ENCODE measurements at regions not wholly inside any gene's neighbourhood (a gene's known extent, or its start where the extent isn't known, plus 50 kb on each side); places are given as distances from the start of the nearest gene placed in this dataset.

DNA sequence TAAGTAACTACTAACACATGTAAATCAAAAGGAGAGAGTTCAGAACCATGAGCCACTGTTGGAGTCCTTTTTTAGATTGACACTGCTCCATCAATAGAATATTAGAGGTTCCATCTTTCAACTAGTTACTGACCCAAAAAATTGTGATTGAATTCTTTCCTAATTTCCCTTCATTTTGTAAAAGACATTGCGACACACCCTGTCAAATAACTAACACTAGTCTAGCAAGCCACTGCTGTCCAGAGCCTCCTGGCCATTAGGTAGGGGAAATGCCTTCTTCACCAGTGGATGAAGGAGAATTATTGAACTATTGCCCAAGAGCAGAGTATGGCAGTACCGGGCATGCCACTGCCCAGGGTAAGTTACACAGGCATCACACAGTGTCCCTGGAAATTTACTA, 282.3 kb downstream of the FOXA2 start:
- no peaks in the 10 kb centered on the region for H3K4me1 Mint-ChIP-seq
- peaks cover 3% of the 10 kb centered on the region for H3K9me3 Mint-ChIP-seq
- DNase-seq, result no peak
- no peak overlapping the region for H3K4me3 Mint-ChIP-seq
- no peaks in the 10 kb centered on the region for H3K27me3 Mint-ChIP-seq
- H3K36me3 Mint-ChIP-seq (ENCODE audit: low read depth), result no peaks in the 10 kb centered on the region
- H3K27ac Mint-ChIP-seq, result no peak overlapping the region
- ChIA-PET CTCF (no interaction called here), POLR2A (no interaction called here)

DNA sequence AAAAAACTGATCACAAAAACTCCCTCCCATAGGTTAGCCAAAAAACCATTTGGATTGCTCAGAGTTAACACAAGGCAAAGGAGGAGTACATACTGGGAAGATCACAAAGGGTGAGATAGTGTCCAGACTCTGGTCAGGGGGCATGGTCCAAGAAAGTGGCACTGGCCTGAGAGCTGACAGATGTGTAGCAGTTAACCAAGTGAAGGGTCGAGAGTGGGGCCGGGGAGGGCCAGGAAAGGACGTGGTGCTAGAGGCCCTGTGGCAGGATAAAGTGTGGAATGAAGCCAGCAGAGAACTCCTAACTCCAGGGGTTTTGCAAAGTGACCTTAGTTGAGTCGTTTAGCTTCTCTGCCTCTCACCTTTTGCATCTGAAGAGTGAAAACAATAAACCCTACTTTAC, 290.5 kb downstream of the FOXA2 start:
- H3K27ac Mint-ChIP-seq, result no peak overlapping the region
- no peak overlapping the region for H3K4me3 Mint-ChIP-seq
- ChIA-PET POLR2A (no interaction called here), CTCF (no interaction called here)
- DNase-seq, result no peak
- H3K4me1 Mint-ChIP-seq, result no peaks in the 10 kb centered on the region
- peaks cover 2% of the 10 kb centered on the region for H3K9me3 Mint-ChIP-seq
- H3K27me3 Mint-ChIP-seq, result no peaks in the 10 kb centered on the region
- no peaks in the 10 kb centered on the region for H3K36me3 Mint-ChIP-seq (ENCODE audit: low read depth)

DNA sequence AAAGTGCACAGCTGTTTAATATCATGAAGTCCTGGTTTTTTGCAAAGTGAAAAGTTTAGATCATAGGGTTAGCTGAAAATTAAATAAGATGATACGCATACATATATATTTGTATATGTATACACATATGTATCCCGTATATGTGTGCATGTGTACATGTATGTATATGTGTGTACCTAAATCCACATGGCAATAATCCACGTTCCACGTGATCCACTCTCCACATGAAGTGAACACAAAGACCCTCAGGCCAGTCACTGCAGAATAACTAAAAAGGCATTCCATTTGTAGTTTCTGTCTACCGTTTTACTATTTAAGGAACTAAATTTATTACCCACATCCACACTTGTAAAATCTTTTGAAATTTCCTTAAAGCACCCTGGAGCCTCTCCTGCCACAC, 294.9 kb downstream of the FOXA2 start:
- Mint-ChIP-seq H3K27ac (no peak overlapping the region), H3K36me3 (ENCODE audit: low read depth) (no peaks in the 10 kb centered on the region), H3K4me1 (no peaks in the 10 kb centered on the region), H3K4me3 (no peak overlapping the region), H3K9me3 (no peaks in the 10 kb centered on the region), H3K27me3 (no peaks in the 10 kb centered on the region)
- ChIA-PET POLR2A (no interaction called here), CTCF (no interaction called here)
- no peak for DNase-seq

DNA sequence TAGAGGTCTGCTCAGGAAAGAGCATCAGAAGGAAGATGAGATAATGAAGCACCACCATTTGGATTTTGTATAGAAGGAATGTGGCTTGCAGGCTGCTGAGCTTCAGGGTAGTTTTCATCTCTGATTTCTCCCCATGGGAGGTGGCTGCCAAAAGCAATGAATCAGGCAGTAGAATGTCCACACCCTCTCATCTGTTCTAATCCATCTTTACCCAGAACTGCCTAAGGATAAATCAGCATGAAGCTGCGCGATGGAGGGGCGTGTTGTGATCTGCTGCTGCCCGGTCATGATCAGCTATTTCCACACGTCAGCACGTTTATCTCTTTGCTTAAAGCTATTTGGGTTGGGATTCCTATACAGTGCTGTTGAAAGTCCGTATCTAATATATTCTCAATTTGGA, 295.4 kb downstream of the FOXA2 start:
- Mint-ChIP-seq H3K9me3 (no peaks in the 10 kb centered on the region), H3K36me3 (ENCODE audit: low read depth) (no peaks in the 10 kb centered on the region), H3K27me3 (no peaks in the 10 kb centered on the region), H3K27ac (no peak overlapping the region), H3K4me1 (no peaks in the 10 kb centered on the region), H3K4me3 (no peak overlapping the region)
- CTCF ChIA-PET, result no interaction called here
- POLR2A ChIA-PET, result no interaction called here
- DNase-seq, result no peak

DNA sequence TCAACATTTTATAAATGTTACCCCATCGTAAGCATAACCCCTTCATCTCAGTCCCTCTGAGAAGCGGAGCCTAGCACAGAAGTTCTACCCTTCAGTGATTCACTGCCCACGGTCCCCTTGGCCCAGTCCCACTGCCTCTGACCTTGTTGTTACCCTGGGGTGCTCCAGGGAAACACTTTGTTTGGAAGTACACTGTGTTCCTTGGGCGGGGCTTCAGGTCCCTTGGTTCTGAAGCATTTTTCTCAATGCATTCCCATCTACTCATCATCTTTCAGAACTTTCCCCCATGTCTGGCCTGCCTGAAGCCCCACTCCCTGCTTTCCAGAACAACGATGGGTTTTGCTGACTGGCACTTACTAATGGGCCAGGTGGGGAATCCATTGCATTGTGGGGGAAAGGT, 296.2 kb downstream of the FOXA2 start:
- no peaks in the 10 kb centered on the region for H3K9me3 Mint-ChIP-seq
- no peaks in the 10 kb centered on the region for H3K4me1 Mint-ChIP-seq
- H3K27ac Mint-ChIP-seq, result no peak overlapping the region
- ChIA-PET CTCF (interaction anchor here (0.5 kb wide), 1 partner anchor 547 kb away, joined by 3 read pairs; no protein-coding TSS in a partner anchor), POLR2A (no interaction called here)
- no peaks in the 10 kb centered on the region for H3K27me3 Mint-ChIP-seq
- no peak for DNase-seq
- H3K4me3 Mint-ChIP-seq, result no peak overlapping the region
- H3K36me3 Mint-ChIP-seq (ENCODE audit: low read depth), result no peaks in the 10 kb centered on the region

DNA sequence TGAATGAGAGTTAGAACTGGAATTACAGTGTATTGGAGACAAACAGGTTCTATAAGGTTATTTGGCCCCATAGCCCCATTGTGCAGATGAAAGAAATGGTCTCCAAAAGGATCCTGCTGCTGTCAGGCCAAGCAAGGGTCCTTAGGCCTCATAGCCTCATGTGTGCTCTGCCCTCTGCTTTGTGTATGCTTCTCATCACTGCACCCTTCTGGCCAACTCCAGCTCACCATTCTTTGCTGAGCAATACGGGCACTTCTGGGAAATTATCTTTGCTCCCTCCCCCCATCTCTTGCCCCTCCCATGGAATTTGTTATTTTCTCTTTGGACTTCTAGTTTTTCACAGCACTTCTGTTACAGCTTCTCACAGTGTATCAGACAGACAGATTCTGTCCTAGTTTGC, 298.8 kb downstream of the FOXA2 start:
- no peaks in the 10 kb centered on the region for H3K27me3 Mint-ChIP-seq
- H3K4me1 Mint-ChIP-seq, result no peaks in the 10 kb centered on the region
- H3K36me3 Mint-ChIP-seq (ENCODE audit: low read depth), result no peaks in the 10 kb centered on the region
- H3K4me3 Mint-ChIP-seq, result no peak overlapping the region
- POLR2A ChIA-PET, result no interaction called here
- no peak overlapping the region for H3K27ac Mint-ChIP-seq
- H3K9me3 Mint-ChIP-seq, result no peaks in the 10 kb centered on the region
- no peak for DNase-seq
- CTCF ChIA-PET, result no interaction called here

DNA sequence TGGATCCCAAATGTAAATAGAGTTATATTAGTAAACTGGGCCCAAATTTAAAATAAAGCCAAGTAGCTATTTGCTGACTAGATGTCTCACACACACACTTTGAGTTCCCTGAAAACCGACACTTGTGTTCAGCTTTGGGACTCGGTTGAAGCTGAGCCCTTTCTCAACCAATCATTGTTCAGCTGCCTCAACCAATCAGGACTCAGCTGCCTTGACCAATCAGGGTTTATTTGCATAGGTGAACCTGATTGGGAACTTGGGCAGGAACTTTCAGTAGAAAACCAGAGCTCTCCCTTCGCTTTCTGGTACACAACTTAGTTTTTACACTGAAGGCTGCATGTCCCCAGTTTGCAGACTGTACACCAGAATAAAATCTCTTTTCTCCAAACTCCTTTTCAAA, 301.7 kb downstream of the FOXA2 start:
- no peak for DNase-seq
- Mint-ChIP-seq H3K4me1 (no peaks in the 10 kb centered on the region), H3K27me3 (no peaks in the 10 kb centered on the region), H3K9me3 (peaks cover 2% of the 10 kb centered on the region), H3K27ac (no peak overlapping the region), H3K4me3 (no peak overlapping the region), H3K36me3 (ENCODE audit: low read depth) (no peaks in the 10 kb centered on the region)
- ChIA-PET CTCF (no interaction called here), POLR2A (no interaction called here)

DNA sequence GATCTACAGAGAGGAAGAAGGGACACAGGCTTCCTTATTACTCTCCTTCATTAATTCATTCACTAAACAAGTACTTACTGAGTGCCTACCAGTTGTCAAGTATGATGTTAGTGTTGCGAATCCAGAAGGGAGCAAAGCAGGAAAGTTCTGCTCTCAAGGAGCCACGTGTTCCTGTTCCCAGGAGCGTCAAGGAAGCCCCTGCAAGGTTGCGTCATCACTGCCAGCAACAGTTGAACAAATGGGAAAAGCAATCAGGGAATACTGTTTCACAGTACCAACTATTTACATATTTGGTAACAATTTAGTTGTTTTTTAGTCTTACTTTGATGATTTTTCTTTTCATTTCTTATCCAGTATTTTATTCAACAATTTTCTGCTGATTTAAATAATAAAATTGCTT, 310.0 kb downstream of the FOXA2 start:
- Mint-ChIP-seq H3K27me3 (no peaks in the 10 kb centered on the region), H3K36me3 (ENCODE audit: low read depth) (no peaks in the 10 kb centered on the region), H3K27ac (no peak overlapping the region), H3K4me1 (no peaks in the 10 kb centered on the region), H3K9me3 (peaks cover 2% of the 10 kb centered on the region), H3K4me3 (no peak overlapping the region)
- CTCF ChIA-PET, result no interaction called here
- POLR2A ChIA-PET, result no interaction called here
- no peak for DNase-seq

DNA sequence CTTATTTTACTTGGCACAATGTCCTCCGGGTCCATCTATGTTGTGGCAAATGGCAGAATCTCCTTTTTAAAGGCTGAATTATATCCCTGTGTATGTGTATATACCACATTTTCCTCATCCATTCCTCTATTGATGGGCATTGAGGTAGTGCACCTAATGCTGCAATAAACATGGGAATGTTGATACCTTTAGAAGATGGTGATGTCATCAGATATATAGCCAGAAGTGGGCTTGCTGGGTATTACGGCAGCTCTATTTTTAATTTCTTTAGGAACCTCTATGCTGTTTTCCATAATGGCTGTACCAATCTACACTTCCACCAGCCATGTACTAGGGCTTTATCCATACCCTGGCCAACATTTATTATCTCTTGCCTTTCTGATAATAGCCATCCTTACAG, 315.7 kb downstream of the FOXA2 start:
- POLR2A ChIA-PET, result no interaction called here
- no peaks in the 10 kb centered on the region for H3K9me3 Mint-ChIP-seq
- no peak overlapping the region for H3K4me3 Mint-ChIP-seq
- no peaks in the 10 kb centered on the region for H3K36me3 Mint-ChIP-seq (ENCODE audit: low read depth)
- CTCF ChIA-PET, result no interaction called here
- no peak overlapping the region for H3K27ac Mint-ChIP-seq
- H3K27me3 Mint-ChIP-seq, result no peaks in the 10 kb centered on the region
- no peaks in the 10 kb centered on the region for H3K4me1 Mint-ChIP-seq
- no peak for DNase-seq

DNA sequence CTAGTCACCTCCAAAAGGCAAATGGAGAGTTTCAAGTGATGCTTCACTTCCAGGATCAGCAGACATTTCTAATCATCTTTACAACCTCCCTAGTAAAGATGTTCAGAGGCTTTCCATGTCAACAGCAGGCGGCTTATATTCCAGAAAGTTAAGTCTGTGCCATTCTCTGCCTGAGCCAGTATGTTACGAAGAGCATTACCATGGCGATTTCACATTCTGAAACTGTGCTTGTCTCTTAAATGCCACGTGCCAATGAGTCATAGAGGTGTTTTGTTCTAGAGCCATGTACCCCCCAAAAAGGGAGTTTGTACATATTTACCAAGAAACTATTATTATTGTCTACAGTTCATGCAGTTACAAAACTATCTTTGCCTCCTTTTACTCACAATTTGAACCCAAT, 319.5 kb downstream of the FOXA2 start:
- CTCF ChIA-PET, result no interaction called here
- H3K27me3 Mint-ChIP-seq, result no peaks in the 10 kb centered on the region
- H3K27ac Mint-ChIP-seq, result no peak overlapping the region
- no peak for DNase-seq
- no peak overlapping the region for H3K4me3 Mint-ChIP-seq
- POLR2A ChIA-PET, result no interaction called here
- H3K9me3 Mint-ChIP-seq, result no peaks in the 10 kb centered on the region
- no peaks in the 10 kb centered on the region for H3K36me3 Mint-ChIP-seq (ENCODE audit: low read depth)
- no peaks in the 10 kb centered on the region for H3K4me1 Mint-ChIP-seq

DNA sequence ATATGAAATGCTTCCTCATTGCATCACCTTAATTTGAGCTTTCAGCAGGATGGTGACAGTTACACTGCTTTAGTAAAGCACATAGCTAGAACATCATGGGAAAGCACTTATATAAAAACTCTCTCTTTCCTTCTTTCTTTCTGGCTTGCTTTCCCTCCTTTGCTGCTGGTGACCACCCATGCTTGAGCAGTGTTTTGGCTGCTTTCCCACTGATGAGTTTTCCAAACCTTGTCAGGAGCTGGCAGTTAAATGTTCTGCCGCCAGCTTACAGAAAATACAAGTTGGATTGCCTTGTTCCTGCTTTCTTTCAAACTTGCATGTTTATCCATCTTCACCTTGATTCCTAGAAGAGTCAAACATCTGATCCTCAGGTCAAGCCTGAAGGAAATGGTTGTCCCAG, 323.9 kb downstream of the FOXA2 start:
- ChIA-PET CTCF (no interaction called here), POLR2A (no interaction called here)
- no peak for DNase-seq
- Mint-ChIP-seq H3K9me3 (no peaks in the 10 kb centered on the region), H3K4me3 (no peak overlapping the region), H3K36me3 (ENCODE audit: low read depth) (no peaks in the 10 kb centered on the region), H3K4me1 (no peaks in the 10 kb centered on the region), H3K27ac (no peak overlapping the region), H3K27me3 (no peaks in the 10 kb centered on the region)

DNA sequence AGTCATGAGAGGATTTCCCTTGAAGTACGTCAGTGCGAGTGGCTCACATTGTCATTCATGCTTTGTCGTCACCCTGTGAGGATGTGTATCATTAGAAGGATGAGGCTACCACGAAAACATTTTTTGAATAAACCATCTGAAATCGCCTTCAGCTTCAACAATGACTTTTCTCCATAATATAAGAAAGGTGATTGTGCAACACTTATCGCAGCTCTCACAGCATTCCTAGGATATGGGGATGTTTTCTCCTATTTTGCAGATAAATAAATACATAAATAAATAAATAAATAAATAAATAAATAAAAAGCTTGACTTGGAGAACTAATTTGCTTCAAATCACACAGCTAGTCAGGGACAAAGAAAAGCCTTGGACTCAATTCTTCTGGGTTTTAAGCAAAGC, 326.5 kb downstream of the FOXA2 start:
- POLR2A ChIA-PET, result no interaction called here
- no peak for DNase-seq
- H3K27me3 Mint-ChIP-seq, result no peaks in the 10 kb centered on the region
- no peaks in the 10 kb centered on the region for H3K36me3 Mint-ChIP-seq (ENCODE audit: low read depth)
- H3K27ac Mint-ChIP-seq, result no peak overlapping the region
- H3K4me1 Mint-ChIP-seq, result no peaks in the 10 kb centered on the region
- no peak overlapping the region for H3K4me3 Mint-ChIP-seq
- no peaks in the 10 kb centered on the region for H3K9me3 Mint-ChIP-seq
- CTCF ChIA-PET, result no interaction called here

DNA sequence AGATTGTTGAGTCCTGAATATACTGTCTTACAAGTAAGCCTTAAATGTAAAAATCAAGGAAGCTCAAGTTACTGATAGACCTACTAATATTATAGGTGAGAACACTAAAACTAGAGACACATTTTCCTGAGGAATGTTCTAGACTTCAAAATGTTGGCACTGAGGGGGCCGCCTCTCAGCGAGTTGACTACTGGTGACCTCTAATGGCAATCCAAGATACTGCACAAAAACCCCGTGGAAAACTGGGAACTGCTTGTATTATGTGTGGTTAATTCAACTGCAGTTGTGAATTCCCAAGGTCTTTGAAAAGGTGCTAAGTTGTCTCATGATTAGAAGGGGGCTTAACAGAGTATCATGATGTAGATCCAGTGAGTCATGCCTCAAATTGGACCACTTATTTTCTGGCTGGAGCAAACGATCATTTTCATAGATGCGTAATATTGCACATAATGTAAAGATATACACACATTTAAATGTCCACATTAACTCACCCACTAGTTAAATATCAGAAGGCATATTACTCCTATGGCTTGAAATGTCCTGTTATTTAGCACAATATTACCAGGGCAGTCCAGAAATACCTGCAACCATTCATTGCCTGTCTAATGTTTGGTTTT, 336.2 kb downstream of the FOXA2 start:
- POLR2A ChIA-PET, result no interaction called here
- Mint-ChIP-seq H3K9me3 (no peaks in the 10 kb centered on the region), H3K36me3 (ENCODE audit: low read depth) (no peaks in the 10 kb centered on the region), H3K4me1 (no peaks in the 10 kb centered on the region), H3K27me3 (no peaks in the 10 kb centered on the region), H3K4me3 (no peak overlapping the region), H3K27ac (no peak overlapping the region)
- CTCF ChIA-PET, result no interaction called here
- no peak for DNase-seq

DNA sequence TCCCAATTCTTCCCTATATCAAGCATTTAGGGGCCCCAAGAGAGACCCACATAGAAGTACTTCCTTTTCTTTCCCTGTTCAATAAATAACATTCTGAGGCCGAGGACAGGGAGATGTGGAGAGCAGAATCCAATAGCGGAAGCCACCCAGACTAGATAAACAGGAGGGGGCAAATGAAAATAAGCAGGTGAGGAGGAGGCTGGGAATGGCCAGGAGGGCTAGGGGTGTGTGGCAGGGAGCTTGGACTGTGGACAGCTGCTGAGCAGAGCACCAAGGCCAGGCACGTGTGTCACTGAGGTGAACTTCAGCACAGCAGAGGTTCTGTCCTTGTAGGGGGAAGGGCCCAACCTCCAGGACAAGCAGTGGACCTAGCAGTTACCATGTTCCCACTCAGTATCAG, 339.2 kb downstream of the FOXA2 start:
- no peak overlapping the region for H3K27ac Mint-ChIP-seq
- no peaks in the 10 kb centered on the region for H3K9me3 Mint-ChIP-seq
- CTCF ChIA-PET, result no interaction called here
- POLR2A ChIA-PET, result no interaction called here
- no peak overlapping the region for H3K4me3 Mint-ChIP-seq
- no peaks in the 10 kb centered on the region for H3K27me3 Mint-ChIP-seq
- no peaks in the 10 kb centered on the region for H3K4me1 Mint-ChIP-seq
- no peak for DNase-seq
- H3K36me3 Mint-ChIP-seq (ENCODE audit: low read depth), result no peaks in the 10 kb centered on the region

DNA sequence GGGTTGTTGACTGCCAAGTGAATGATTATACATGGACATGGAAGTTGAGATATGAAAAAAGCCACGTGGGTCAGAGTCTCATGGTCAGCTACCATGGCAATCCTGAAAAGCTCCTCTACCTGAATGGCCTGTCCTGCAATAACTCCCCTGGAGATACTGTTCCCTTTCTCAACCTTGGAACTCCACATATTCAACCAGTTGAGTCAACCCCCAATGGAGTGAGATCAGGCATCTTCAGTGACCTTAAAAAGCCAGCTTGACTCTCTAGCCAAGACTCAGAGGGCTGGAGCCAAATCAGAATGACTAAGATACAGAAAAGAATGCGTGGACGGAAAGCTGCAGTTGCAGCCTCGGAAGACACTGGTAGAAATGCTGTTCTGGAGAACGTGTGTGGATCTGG, 341.3 kb downstream of the FOXA2 start:
- no peaks in the 10 kb centered on the region for H3K36me3 Mint-ChIP-seq (ENCODE audit: low read depth)
- ChIA-PET POLR2A (no interaction called here), CTCF (no interaction called here)
- no peaks in the 10 kb centered on the region for H3K4me1 Mint-ChIP-seq
- peaks cover 3% of the 10 kb centered on the region for H3K9me3 Mint-ChIP-seq
- H3K27me3 Mint-ChIP-seq, result no peaks in the 10 kb centered on the region
- H3K27ac Mint-ChIP-seq, result no peak overlapping the region
- no peak for DNase-seq
- no peak overlapping the region for H3K4me3 Mint-ChIP-seq

All from activated CD4-positive, alpha-beta T cell treated with anti-CD3 and anti-CD28 coated beads, Interleukin-2, amount 10 ng/mL, durations not matched to agents 7 days and 5 days (primary cell).